ENCODE measurements at regions not wholly inside any gene's neighbourhood (a gene's known extent, or its start where the extent isn't known, plus 50 kb on each side); places are given as distances from the start of the nearest gene placed in this dataset.

DNA sequence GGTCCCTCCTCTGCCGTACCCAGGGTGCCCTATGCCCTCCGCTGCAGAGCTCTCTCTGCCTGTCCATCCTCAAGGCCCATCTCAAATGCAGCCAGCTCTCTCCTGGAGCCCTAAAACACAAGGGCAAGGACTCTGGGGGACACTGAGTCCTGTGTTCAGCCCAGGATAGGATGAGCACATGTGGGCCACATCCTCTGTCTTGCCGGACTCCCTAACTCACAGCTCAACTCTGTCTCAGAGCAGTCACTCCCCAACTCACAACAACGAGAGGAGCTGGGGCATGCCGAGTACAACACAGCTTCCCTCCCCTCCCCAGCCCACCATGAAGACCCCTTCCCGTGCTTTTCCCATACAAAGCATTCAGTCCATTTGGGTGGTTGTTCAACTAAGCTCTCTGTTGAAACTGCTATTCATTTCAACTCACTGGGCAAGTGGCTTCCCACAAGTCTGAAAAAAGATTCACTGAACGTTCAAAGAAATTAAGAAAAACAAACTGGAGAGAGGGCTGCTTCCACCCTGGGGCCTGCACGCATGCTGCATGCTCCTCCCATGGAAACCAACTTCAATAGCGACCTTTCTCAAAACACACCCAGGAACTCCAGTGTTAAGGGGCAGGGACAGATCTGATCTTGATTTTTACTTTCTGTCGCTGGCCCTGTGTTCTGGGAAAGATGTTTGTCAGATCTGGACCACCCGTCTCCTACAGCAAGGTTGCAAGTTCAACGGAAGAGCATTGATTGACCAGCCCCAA, 124.3 kb upstream of the IGF1R start:
- no peak overlapping the region for H3K9ac ChIP-seq (ENCODE audit: low read length)
- no peak overlapping the region for H3K4me3 ChIP-seq (replicated peaks in 1 of 2; ENCODE audit: low read depth in 1 of 2, low read length in 2 of 2)
- BruUV-seq (replicated peaks) = no TSS peak
- ChIA-PET RAD21 (ENCODE audit: low non-redundant PET in 1 of 2, low total read pairs in 2 of 2, uncharacterized antibody in 2 of 2, unreplicated experiment in 2 of 2) (interaction anchor here in 1 of 2 experiments (0.7 kb wide), 1 partner anchor 92 kb away, joined by 5 read pairs; no protein-coding TSS in a partner anchor), POLR2A (no interaction called here), CTCF (interaction anchor here (1.5 kb wide), 2 partner anchors 123 to 327 kb away, joined by 5 to 9 read pairs; no protein-coding TSS in a partner anchor)
- no peaks in the 10 kb centered on the region for H3K4me1 ChIP-seq (ENCODE audit: control insufficient read depth in 1 of 2, insufficient read depth in 2 of 2, low read length in 2 of 2)
- no peaks in the 10 kb centered on the region for H3K9me2 ChIP-seq (ENCODE audit: insufficient read depth)
- no peaks in the 10 kb centered on the region for H4K20me1 ChIP-seq (ENCODE audit: insufficient read depth)
- intact Hi-C loops (cut with micrococcal nuclease) = no loop called here
- H3K27ac ChIP-seq (ENCODE audit: low read depth, low read length) = no peak overlapping the region
- no peaks in the 10 kb centered on the region for H3K79me2 ChIP-seq (ENCODE audit: insufficient read depth, low read length)
- H3K27me3 ChIP-seq (ENCODE audit: insufficient read depth, low read length) = peaks cover 11% of the 10 kb centered on the region; the same call in 1 of the 2 replicates
- ATAC-seq (no peak), DNase-seq (ENCODE audit: low read depth, low spot score) (no peak)
- H2AFZ ChIP-seq (ENCODE audit: low read depth, low read length, poor library complexity, severe bottlenecking) = no peak overlapping the region
- H3K4me2 ChIP-seq (ENCODE audit: low read length) = no peak overlapping the region
- H3K9me3 ChIP-seq (ENCODE audit: control insufficient read depth in 1 of 2, insufficient read depth in 1 of 2, low read depth in 1 of 2, low read length in 2 of 2) = no peaks in the 10 kb centered on the region
- TF ChIP-seq, protein P1, sequence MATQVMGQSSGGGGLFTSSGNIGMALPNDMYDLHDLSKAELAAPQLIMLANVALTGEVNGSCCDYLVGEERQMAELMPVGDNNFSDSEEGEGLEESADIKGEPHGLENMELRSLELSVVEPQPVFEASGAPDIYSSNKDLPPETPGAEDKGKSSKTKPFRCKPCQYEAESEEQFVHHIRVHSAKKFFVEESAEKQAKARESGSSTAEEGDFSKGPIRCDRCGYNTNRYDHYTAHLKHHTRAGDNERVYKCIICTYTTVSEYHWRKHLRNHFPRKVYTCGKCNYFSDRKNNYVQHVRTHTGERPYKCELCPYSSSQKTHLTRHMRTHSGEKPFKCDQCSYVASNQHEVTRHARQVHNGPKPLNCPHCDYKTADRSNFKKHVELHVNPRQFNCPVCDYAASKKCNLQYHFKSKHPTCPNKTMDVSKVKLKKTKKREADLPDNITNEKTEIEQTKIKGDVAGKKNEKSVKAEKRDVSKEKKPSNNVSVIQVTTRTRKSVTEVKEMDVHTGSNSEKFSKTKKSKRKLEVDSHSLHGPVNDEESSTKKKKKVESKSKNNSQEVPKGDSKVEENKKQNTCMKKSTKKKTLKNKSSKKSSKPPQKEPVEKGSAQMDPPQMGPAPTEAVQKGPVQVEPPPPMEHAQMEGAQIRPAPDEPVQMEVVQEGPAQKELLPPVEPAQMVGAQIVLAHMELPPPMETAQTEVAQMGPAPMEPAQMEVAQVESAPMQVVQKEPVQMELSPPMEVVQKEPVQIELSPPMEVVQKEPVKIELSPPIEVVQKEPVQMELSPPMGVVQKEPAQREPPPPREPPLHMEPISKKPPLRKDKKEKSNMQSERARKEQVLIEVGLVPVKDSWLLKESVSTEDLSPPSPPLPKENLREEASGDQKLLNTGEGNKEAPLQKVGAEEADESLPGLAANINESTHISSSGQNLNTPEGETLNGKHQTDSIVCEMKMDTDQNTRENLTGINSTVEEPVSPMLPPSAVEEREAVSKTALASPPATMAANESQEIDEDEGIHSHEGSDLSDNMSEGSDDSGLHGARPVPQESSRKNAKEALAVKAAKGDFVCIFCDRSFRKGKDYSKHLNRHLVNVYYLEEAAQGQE (IDR thresholded peaks at IDR 0.05; ENCODE audit: low read depth) = no peak
- no peak for TF ChIP-seq JUND (IDR thresholded peaks at IDR 0.05)
- TF ChIP-seq EGR1 (IDR thresholded peaks at IDR 0.05; ENCODE audit: low read depth) = no peak
- TF ChIP-seq SP1 (IDR thresholded peaks at IDR 0.05; ENCODE audit: low read depth) = no peak
- no peak for TF ChIP-seq CBX3 (IDR thresholded peaks at IDR 0.05; ENCODE audit: low read depth)
- TF ChIP-seq ZNF274 (IDR thresholded peaks at IDR 0.05; ENCODE audit: low read depth, low read length) = no peak
- no peak for TF ChIP-seq SIN3A (IDR thresholded peaks at IDR 0.05; ENCODE audit: low read depth)
- H3K36me3 ChIP-seq (ENCODE audit: control insufficient read depth in 1 of 2, insufficient read depth in 2 of 2, low read length in 2 of 2) = no peaks in the 10 kb centered on the region
